NT2/D1 (cell line): ENCODE measurements at regions not wholly inside any gene's neighbourhood (a gene's known extent, or its start where the extent isn't known, plus 50 kb on each side); places are given as distances from the start of the nearest gene placed in this dataset.

Experiments
- SUZ12 ChIP-seq: IDR thresholded peaks from 2 replicates; pipeline ENCODE4 v1.6.1; 2011; ENCODE audit not compliant: insufficient read length, insufficient read depth; ENCODE audit errors: extremely low read depth
- YY1 ChIP-seq: IDR thresholded peaks from 2 replicates; pipeline ENCODE4 v1.6.1; 2011; ENCODE audit not compliant: insufficient read length, insufficient read depth
- ZNF274 ChIP-seq: IDR thresholded peaks from 2 replicates; pipeline ENCODE4 v1.6.1; 2011; ENCODE audit warnings: mild to moderate bottlenecking, low read depth, low read length

DNA sequence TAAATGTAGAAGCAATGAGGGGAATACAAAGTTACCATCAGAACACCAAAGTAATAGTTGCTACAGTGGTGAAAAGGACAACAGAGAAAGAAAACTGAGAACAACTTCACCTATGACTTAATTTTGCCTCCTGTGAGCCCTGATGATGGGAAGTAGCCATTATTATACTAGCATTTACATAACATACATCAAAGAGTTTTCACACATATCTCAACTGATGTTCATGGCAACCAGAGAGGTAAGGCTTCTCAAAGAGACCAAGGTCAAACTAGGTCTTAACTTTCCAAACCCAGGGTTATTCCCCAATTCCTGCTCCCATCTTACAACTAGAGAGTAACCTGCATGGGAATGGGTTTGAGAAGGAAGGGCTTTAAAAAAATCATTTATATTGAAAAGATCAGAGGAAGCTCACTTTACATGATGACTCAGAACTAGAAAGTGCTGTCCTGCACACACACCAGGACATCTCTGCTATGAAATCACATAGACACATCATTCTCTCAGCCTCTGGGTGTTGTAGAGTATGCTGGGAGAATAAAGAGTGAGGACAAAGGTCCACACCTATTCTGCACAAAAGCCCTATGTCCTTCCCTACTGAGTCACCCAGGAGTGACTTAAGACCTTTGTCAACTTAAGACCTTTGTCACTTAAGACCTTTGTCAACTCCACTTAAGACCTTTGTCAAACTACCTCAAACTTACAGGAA is 179.7 kb downstream of the TNFSF18 start:
- no peak for TF ChIP-seq YY1
- TF ChIP-seq ZNF274: no peak
- TF ChIP-seq SUZ12: no peak
